ENCODE measurements at regions not wholly inside any gene's neighbourhood (a gene's known extent, or its start where the extent isn't known, plus 50 kb on each side); places are given as distances from the start of the nearest gene placed in this dataset.

DNA sequence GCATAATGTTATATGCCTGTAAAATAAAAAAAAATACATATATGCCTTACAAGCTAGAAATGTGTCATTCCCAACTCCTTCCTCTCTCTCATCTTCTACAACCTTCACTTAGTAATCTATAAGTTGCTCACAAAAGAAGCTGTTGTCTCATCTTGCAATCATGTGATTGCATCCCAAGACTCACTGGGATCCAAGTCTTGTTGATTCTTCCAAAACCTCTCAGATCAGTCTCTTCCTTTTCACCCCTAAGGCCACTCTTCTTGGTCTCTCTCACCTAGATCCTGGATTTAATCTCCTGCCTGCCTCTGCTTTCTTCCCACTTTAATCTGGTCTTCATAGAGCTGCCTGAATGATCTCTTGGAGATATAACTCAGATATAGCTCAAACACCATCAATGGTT is 261.1 kb upstream of the NR4A3 start:
- TF ChIP-seq EZH2phosphoT487 (IDR thresholded peaks at IDR 0.05; ENCODE audit: insufficient read depth, low read depth) (no peak), EZH2 (IDR thresholded peaks at IDR 0.05; ENCODE audit: insufficient read depth, poor library complexity, severe bottlenecking) (no peak)
